T47D (cell line): ENCODE measurements at regions not wholly inside any gene's neighbourhood (a gene's known extent, or its start where the extent isn't known, plus 50 kb on each side); places are given as distances from the start of the nearest gene placed in this dataset.

Experiments used
- DNase-seq, 2 experiments: peaks; one replicate each; pipeline versions ENCODE4 v3.0.0 to v3.0.0-alpha.2; 2011 to 2012; ENCODE audit warnings: low read depth in 1 of 2, low spot score in 1 of 2
- JUND ChIP-seq: IDR thresholded peaks from 2 replicates; pipeline ENCODE4 v1.6.1; 2012; ENCODE audit warnings: low read depth
- in situ Hi-C: cut with HindIII; loops from 2 replicates; pipeline ENCODE4 v1.10.0; 2016; ENCODE audit warnings: low sequenced_read_pairs, low pct_unique_long_range_greater_than_20kb

DNA sequence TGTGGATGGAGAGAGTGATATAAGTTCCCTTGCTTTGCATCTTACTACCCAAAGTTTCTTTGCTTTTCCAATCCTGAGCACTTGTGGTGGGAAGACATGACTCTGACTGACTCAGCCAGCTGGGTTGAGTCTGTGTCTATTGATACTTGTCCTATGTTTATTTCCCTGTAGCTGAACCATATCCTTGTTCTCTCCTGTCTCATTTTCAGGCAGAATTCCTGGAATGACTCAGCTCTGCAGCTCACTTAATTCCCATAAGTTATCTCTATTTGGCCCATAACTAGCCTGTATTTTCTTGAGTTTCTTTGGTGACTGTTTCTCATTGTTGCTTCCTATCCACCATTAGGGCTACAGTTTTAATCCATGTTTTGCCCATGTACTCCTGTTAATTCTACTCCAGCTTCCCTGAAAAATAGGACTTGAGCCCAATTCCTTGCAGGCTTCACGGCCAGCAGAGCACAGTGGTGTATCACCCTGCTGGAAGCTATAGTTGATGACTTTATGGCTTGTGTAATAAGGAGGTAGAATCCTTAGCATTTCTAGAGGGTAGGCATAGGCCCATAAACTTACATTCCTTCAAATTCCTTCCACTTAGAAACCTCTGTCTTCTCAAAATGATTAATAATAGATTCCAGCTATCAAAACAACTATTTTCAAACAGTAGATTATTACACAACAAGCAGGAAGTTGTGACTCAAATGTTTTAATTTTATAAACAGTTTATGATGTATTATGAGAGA is 183.1 kb downstream of the TMTC3 start:
- TF ChIP-seq JUND: no peak
- in situ Hi-C loops: no loop called here
- no peak for DNase-seq

DNA sequence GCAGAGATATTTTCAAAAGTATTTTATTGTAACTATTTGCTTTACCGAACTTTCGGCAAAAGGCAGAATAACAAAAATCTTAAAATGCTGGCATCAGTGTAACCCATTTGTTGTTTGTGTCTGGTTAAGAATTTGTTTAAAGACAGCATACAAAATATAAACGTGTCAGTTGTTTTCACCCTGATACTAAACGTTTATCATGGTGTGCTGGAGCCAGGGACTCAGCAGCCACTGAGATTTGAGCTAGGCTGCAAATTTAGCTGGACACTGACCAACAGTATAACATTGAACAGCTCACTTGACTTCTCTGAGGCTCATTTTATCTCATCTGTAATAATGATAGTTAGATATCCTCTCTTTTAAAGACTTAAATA is 183.7 kb downstream of the TMTC3 start:
- TF ChIP-seq JUND: no peak
- DNase-seq: no peak
- in situ Hi-C loops: no loop called here

DNA sequence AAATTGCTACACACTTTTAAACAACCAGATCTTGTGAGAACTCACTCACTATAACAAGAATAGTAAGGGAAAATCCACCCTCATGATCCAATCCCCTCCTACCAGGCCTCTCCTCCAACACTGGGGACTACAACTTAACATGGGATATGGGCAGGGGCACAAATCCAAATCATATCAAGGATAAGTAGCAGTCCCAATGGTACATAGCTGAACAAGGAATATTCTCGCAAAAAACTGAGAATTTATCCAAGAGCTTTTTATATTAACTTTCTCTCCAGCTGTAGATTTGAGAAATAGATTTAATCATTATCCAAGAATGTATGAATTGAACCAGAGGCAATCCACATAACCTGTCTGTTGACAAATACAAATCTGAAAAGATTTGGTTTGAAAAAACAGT is 185.2 kb downstream of the TMTC3 start:
- DNase-seq: no peak
- in situ Hi-C loops: no loop called here
- no peak for TF ChIP-seq JUND

GRCh38 chr12:88328090-88328489 is 186.0 kb downstream of the TMTC3 start:
- no peak for DNase-seq
- in situ Hi-C loops: no loop called here
- TF ChIP-seq JUND: no peak

- no peak for TF ChIP-seq JUND
- in situ Hi-C loops: no loop called here
These were observed 187.7 kb downstream of the TMTC3 start for GRCh38 chr12:88329833-88330232.

GRCh38 chr12:88334271-88334670 is 192.2 kb downstream of the TMTC3 start:
- no peak for TF ChIP-seq JUND
- DNase-seq: no peak
- in situ Hi-C loops: no loop called here

More at GRCh38 chr12:88329833-88330232, 187.7 kb downstream of the TMTC3 start:
- DNase-seq: no peak

GRCh38 chr12:88336076-88336739 is 194.1 kb downstream of the TMTC3 start:
- in situ Hi-C loops: no loop called here
- no peak for DNase-seq
- no peak for TF ChIP-seq JUND

DNA sequence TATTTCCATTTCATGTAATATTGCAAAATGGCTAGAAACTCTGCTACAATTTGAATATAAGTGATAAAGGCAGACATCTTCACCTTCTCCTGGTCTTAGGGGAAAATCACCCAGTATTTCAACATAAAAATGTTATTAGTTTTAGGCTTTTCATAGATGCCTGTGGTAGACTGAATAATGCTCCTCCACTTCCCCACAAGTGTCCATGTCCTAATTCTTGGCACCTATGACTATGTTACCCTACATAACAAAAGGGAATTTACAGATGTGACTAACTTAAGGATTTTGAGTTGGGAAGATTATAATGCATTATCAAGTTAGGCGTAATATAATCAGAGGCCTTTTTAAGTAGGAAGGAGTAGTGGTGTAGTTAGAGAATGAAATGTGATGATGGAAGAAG is 196.4 kb downstream of the TMTC3 start:
- no peak for TF ChIP-seq JUND

DNA sequence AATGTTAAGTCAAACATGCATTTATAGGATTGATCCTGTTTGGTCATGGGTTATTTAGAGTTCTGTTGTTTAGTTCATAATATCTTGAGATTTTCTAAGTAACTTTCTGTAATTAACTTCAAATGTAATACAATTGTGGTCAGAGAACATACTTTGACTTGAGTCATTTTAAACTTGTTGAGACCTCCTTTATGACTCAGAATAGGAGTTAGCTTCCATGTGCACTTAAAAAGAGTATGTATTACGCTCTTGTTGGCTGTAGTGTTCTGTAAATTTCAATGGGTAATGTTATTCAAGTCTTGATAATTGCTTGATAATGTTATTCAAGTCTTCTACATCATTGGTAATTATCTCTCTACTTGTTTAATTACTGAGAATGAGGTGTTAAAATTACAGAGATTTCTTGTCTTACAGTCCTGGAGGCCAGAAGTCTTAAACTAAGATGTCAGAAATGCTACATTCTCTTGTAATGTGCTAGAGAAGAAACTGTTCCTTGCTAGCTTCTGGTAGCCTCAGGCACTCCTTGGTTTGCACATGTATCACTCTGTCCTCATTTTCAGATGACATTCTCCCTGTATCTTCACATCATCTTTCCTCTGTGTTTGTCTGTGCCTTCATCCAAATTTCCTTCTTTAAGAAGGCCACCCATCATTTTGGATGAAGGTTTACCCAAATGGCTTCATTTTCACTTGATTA is 197.3 kb downstream of the TMTC3 start:
- in situ Hi-C loops: no loop called here
- TF ChIP-seq JUND: no peak
- DNase-seq: no peak

More for the DNA sequence above, 196.4 kb downstream of the TMTC3 start:
- DNase-seq: no peak
- in situ Hi-C loops: no loop called here

DNA sequence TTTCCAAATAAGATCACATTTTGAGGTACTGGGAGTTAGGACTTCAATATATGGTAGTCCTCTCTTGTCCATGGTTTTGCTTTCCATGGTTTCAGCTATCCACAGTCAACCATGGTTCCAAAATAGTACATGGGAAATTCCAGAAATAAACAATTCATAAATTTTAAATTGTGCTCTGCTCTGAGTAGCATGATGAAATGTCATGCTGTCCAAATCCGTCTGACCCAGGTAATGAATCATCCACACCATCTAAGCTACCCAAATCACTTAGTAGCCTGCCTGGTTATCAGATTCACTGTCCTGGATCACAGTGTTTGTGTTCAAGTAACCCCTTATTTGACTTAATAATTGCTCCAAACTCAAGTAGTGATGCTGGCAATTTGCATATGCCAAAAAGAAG is 197.9 kb downstream of the TMTC3 start:
- in situ Hi-C loops: no loop called here
- no peak for DNase-seq
- no peak for TF ChIP-seq JUND

GRCh38 chr12:88342251-88342806 is 200.2 kb downstream of the TMTC3 start:
- in situ Hi-C loops: no loop called here

GRCh38 chr12:88351146-88351545 is 209.0 kb downstream of the TMTC3 start:
- no peak for TF ChIP-seq JUND
- no peak for DNase-seq
- in situ Hi-C loops: no loop called here

More at GRCh38 chr12:88342251-88342806, 200.2 kb downstream of the TMTC3 start:
- DNase-seq: no peak
- TF ChIP-seq JUND: no peak

GRCh38 chr12:88354691-88355090 is 212.6 kb downstream of the TMTC3 start:
- DNase-seq: no peak
- in situ Hi-C loops: no loop called here
- no peak for TF ChIP-seq JUND
